Progenitor cell of endocrine pancreas (in vitro differentiated cells): ENCODE measurements at regions not wholly inside any gene's neighbourhood (a gene's known extent, or its start where the extent isn't known, plus 50 kb on each side); places are given as distances from the start of the nearest gene placed in this dataset.

Experiments
- DNase-seq: peaks from one replicate; pipeline ENCODE4 v3.0.0; 2021; ENCODE audit warnings: low spot score; ENCODE audit not compliant: unreplicated experiment
- H3K27ac Mint-ChIP-seq: 2 replicates; pipeline ENCODE4 v1.8.0; 2021; ENCODE audit warnings: mild to moderate bottlenecking, moderate library complexity, mixed read lengths
- H3K27me3 Mint-ChIP-seq: 2 replicates; pipeline ENCODE4 v1.8.0; 2021; ENCODE audit warnings: mixed read lengths
- H3K36me3 Mint-ChIP-seq: 2 replicates; pipeline ENCODE4 v1.8.0; 2022; ENCODE audit warnings: mixed read lengths; ENCODE audit not compliant: insufficient read depth
- H3K4me1 Mint-ChIP-seq: 2 replicates; pipeline ENCODE4 v1.8.0; 2021; ENCODE audit warnings: low read depth, mixed read lengths
- H3K4me3 Mint-ChIP-seq: 2 replicates; pipeline ENCODE4 v1.8.0; 2021; ENCODE audit warnings: low read depth, mild to moderate bottlenecking, moderate library complexity, mixed read lengths
- H3K9me3 Mint-ChIP-seq: 2 replicates; pipeline ENCODE4 v1.8.0; 2021; ENCODE audit warnings: low read depth, mixed read lengths
- TF ChIP-seq, protein P1 (sequence below): fragments of 200-600 bp; sonication (generic); IDR thresholded peaks from one replicate; pipeline ENCODE4 v1.5.0; 2021; ENCODE audit warnings: antibody characterized with exemption, mild to moderate bottlenecking; ENCODE audit not compliant: unreplicated experiment

DNA sequence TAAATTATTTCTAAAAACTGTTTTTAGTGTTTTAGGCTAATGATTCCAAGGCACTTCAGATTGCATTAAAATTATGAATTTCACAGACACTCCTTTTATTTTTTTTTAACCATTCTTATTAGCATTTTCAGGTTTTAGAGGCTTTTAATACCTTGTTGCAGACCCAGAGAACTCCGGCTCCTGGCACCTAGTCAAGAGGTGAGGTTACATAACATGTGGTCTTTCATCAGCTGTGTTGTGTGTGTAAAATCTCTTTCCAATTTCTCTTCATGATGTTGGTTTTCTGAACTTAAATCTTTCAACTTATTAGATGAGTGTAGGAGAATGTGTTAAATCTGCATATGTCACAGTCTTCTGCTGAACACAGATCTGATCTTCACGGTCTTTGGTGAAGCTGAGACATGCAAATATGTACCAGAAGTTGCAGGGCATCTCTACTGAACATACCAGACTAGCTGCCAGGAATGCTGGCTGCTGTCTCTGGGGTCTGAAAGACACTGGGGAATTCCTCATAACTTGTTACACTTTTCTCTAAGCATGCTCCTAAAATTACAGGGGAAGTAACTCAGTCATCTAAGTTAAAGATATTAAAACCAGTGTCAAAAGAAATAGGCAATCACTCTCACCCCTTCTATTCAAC, 1165.3 kb downstream of the EFNB2 start:
- Mint-ChIP-seq H3K27ac (no peak overlapping the region), H3K27me3 (no peaks in the 10 kb centered on the region), H3K4me3 (no peak overlapping the region), H3K9me3 (peaks cover 14% of the 10 kb centered on the region), H3K4me1 (no peaks in the 10 kb centered on the region), H3K36me3 (no peaks in the 10 kb centered on the region)
- no peak for DNase-seq
- TF ChIP-seq, protein P1, sequence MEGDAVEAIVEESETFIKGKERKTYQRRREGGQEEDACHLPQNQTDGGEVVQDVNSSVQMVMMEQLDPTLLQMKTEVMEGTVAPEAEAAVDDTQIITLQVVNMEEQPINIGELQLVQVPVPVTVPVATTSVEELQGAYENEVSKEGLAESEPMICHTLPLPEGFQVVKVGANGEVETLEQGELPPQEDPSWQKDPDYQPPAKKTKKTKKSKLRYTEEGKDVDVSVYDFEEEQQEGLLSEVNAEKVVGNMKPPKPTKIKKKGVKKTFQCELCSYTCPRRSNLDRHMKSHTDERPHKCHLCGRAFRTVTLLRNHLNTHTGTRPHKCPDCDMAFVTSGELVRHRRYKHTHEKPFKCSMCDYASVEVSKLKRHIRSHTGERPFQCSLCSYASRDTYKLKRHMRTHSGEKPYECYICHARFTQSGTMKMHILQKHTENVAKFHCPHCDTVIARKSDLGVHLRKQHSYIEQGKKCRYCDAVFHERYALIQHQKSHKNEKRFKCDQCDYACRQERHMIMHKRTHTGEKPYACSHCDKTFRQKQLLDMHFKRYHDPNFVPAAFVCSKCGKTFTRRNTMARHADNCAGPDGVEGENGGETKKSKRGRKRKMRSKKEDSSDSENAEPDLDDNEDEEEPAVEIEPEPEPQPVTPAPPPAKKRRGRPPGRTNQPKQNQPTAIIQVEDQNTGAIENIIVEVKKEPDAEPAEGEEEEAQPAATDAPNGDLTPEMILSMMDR: no peak

DNA sequence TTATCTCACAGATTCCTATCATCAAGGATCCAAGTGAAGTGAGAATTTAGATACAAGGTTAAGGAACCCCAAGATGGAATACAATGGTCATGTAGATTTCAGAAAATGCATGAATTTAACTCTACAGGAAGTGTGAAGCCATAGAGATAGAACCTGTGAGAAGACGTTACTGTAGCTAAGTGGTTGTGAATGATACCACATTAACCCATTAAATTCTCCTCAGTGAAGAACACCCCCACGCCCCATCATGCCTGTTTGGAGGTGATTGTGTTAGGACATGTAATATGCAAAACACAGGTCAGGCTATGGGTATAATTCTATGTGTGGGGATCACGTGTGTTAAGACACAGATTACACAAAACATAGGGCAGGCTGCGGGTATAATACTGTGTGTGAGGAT, 1166.7 kb downstream of the EFNB2 start:
- no peak for DNase-seq
- Mint-ChIP-seq H3K27me3 (no peaks in the 10 kb centered on the region), H3K9me3 (peaks cover 14% of the 10 kb centered on the region), H3K36me3 (no peaks in the 10 kb centered on the region), H3K4me1 (no peaks in the 10 kb centered on the region), H3K27ac (no peak overlapping the region), H3K4me3 (no peak overlapping the region)
- TF ChIP-seq, protein P1: no peak

DNA sequence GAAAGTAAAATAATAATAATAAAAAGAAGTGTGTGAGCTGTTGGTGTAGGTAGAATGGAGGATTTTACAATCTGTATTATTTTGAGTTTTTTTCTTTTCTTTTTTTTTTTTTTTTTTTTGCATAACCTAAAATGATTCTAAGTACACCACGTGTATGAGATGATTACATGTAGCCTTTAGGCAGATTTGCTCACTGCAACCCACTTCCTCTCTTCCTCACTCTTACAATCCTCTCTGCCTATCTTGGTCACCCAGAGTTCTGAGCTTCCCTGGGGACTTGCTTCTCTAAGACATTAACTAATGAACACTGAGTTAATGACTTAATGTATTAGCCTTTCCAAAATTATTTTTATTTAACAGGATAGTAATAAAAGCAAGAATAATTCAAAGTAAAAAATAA, 1169.6 kb downstream of the EFNB2 start:
- no peaks in the 10 kb centered on the region for H3K4me1 Mint-ChIP-seq
- no peak overlapping the region for H3K4me3 Mint-ChIP-seq
- no peak for DNase-seq
- no peaks in the 10 kb centered on the region for H3K9me3 Mint-ChIP-seq
- H3K27me3 Mint-ChIP-seq: no peaks in the 10 kb centered on the region
- no peak overlapping the region for H3K27ac Mint-ChIP-seq
- no peaks in the 10 kb centered on the region for H3K36me3 Mint-ChIP-seq
- TF ChIP-seq, protein P1: no peak

DNA sequence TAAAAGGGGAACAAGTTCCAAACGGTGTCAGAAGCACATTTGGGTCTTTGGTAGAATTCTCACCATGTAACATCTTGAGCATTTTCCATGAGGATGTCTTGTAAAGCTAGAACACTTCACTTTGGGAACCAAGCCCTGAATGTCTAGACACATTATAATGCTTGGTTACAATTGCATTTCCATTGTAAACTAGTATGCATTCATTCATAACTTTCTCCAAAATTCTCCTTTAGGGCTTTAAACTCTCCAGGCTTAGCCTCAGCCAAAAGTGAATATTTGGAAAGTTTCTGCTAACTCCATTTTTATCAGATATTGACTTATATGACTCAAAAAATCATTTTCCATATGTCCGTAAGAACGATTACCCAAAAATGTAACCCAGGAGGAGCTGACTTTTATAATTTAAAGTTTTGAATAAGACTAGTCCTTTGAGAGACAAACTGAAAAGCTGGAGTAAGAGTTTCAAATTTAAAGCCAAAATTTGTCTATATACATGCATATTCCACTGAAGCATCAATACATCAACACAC, 1170.4 kb downstream of the EFNB2 start:
- Mint-ChIP-seq H3K9me3 (no peaks in the 10 kb centered on the region), H3K27me3 (no peaks in the 10 kb centered on the region), H3K4me3 (no peak overlapping the region), H3K36me3 (no peaks in the 10 kb centered on the region), H3K4me1 (no peaks in the 10 kb centered on the region), H3K27ac (no peak overlapping the region)
- DNase-seq: no peak
- TF ChIP-seq, protein P1: no peak

DNA sequence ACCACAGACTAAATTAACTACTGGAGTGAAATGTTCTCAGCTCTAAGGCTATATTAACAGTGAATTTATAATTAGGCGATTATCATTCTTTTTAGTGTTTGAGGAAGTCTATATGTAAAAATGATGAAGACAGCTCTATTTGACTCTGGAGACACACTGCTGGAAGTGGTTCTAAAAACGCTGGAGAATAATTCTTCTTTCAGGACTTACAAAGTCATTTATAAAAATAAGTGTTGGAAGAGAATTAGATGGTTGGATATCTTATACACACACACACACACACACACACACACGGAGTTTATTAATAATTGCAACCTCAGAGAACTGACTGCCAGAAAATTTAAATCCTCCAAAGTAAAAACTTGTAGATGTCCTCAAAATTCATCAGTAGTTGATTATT, 1171.3 kb downstream of the EFNB2 start:
- Mint-ChIP-seq H3K36me3 (no peaks in the 10 kb centered on the region), H3K27ac (no peak overlapping the region), H3K27me3 (no peaks in the 10 kb centered on the region), H3K4me3 (no peak overlapping the region), H3K4me1 (no peaks in the 10 kb centered on the region), H3K9me3 (no peaks in the 10 kb centered on the region)
- TF ChIP-seq, protein P1: no peak
- DNase-seq: no peak
